PC-9 (cell line): ENCODE measurements at regions not wholly inside any gene's neighbourhood (a gene's known extent, or its start where the extent isn't known, plus 50 kb on each side); places are given as distances from the start of the nearest gene placed in this dataset.

Experiments used
- BruUV-seq: library from RNA; stranded (reverse); fragments of 400-500 nt; replicated peaks from 2 replicates; lab custom pipeline; 2021; lab: Mats Ljungman, UMichigan
- CTCF ChIA-PET: fragments of 300-600 bp; sonication (Branson Sonifier 250); formaldehyde crosslinking; loops from one replicate; lab custom pipeline; 2022; ENCODE audit warnings: antibody characterized with exemption; lab: Charles Lee
- POLR2A ChIA-PET: fragments of 300-600 bp; sonication (Branson Sonifier 250); formaldehyde crosslinking; loops from one replicate; lab custom pipeline; 2022; ENCODE audit warnings: antibody characterized with exemption; ENCODE audit not compliant: unreplicated experiment; lab: Charles Lee
- DNase-seq, 2 experiments: peaks; one replicate each; pipeline versions ENCODE4 v3.0.0 to v3.0.0-alpha.2; 2015 to 2022; ENCODE audit warnings: mixed read lengths in 1 of 2
- H2AFZ ChIP-seq: fragments of 200-600 bp; sonication (generic); 2 replicates; pipeline ENCODE4 v1.8.1; 2017; ENCODE audit warnings: antibody characterized with exemption
- H3F3A ChIP-seq: fragments of 200-600 bp; sonication (generic); 2 replicates; pipeline ENCODE4 v1.8.1; 2017; ENCODE audit warnings: antibody characterized with exemption, mild to moderate bottlenecking, low read depth; ENCODE audit not compliant: insufficient read depth
- H3K27ac ChIP-seq: fragments of 200-600 bp; sonication (generic); 2 replicates; pipeline ENCODE4 v1.6.1; 2016; ENCODE audit warnings: mixed run types
- H3K27me3 ChIP-seq: fragments of 200-600 bp; sonication (generic); 2 replicates; pipeline ENCODE4 v1.6.1; 2016; ENCODE audit warnings: low read depth, mixed run types; ENCODE audit not compliant: insufficient read depth
- H3K36me3 ChIP-seq: fragments of 200-600 bp; sonication (generic); 2 replicates; pipeline ENCODE4 v1.6.1; 2016; ENCODE audit warnings: low read depth, mixed run types
- H3K4me1 ChIP-seq: fragments of 200-600 bp; sonication (generic); replicated peaks from 2 replicates; pipeline ENCODE4 v1.6.1; 2016; ENCODE audit warnings: mixed run types; ENCODE audit not compliant: insufficient read depth
- H3K4me2 ChIP-seq: fragments of 200-600 bp; sonication (generic); 2 replicates; pipeline ENCODE4 v1.6.1; 2017; ENCODE audit warnings: mixed run types
- H3K4me3 ChIP-seq: fragments of 200-600 bp; sonication (generic); 2 replicates; pipeline ENCODE4 v1.6.1; 2016; ENCODE audit warnings: mixed run types
- H3K79me2 ChIP-seq: fragments of 200-600 bp; sonication (generic); 2 replicates; pipeline ENCODE4 v1.6.1; 2017; ENCODE audit warnings: low read depth, mixed run types
- H3K9me2 ChIP-seq: fragments of 200-600 bp; sonication (generic); 2 replicates; pipeline ENCODE4 v1.8.1; 2017; ENCODE audit warnings: mild to moderate bottlenecking; ENCODE audit not compliant: insufficient read depth
- H3K9me3 ChIP-seq: fragments of 200-600 bp; sonication (generic); 2 replicates; pipeline ENCODE4 v1.8.1; 2016; ENCODE audit warnings: low read depth; ENCODE audit not compliant: insufficient read depth
- H4K20me1 ChIP-seq: fragments of 200-600 bp; sonication (generic); 2 replicates; pipeline ENCODE4 v1.8.1; 2017; ENCODE audit not compliant: insufficient read depth
- EZH2 ChIP-seq: fragments of 200-600 bp; sonication (generic); IDR thresholded peaks from 2 replicates; pipeline ENCODE4 v1.8.0; 2017; ENCODE audit warnings: antibody characterized with exemption, low read depth
- intact Hi-C: fragments of 100-400 bp; cut with micrococcal nuclease; formaldehyde crosslinking; loops from one replicate; pipeline ENCODE4 v1.10.0; 2022; ENCODE audit not compliant: unreplicated experiment
- TF ChIP-seq, protein P1 (sequence below): fragments of 200-600 bp; sonication (generic); conservative IDR thresholded peaks from 2 replicates; pipeline ENCODE4 v1.6.1; 2017; ENCODE audit warnings: mixed run types, antibody characterized with exemption, mild to moderate bottlenecking, moderate library complexity

GRCh38 chr16:48907906-48908634 lies 298.1 kb upstream of the N4BP1 start:
- no peak overlapping the region for H3K4me2 ChIP-seq
- no peak for DNase-seq

DNA sequence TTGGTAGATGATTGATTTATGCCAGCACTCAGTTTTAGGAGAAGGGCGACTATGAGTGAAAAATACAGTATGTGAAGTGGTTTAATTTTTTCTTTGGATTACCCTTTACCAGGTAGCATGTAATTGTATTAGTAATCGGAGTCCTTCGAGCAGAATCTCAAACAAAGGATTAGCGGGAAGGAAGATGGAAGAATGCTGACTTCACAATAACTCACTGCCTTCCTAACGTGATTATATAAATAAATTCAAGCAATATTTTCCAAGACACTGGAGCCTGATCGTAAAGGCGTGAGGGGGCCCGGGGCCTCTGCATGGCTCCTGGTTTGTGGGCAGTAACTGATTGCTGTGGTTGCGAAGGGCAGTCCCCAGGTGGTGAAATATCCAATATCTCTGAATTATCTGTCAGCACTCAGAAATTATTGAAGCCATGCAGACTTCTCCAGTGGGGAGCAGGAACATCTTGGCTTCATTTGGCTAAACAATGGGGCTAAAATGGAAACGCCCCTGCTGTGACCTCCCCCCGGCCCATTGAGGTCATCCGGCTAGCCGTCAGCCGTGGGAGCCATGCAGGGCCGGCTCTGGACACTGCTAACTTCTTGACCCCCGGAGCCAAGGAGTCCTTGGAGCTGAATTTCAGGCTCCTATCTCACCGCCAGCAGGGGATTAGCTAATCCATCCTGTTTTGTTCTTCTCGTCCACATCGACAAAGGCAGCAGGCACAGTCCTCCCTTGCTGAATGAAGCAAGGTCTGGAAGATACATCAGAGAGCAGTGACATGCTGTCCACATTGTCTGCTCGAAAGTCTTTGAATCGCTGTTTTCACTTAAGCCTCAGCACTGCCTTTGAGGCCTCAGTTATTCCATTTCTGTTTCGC lies 295.9 kb upstream of the N4BP1 start:
- TF ChIP-seq, protein P1, sequence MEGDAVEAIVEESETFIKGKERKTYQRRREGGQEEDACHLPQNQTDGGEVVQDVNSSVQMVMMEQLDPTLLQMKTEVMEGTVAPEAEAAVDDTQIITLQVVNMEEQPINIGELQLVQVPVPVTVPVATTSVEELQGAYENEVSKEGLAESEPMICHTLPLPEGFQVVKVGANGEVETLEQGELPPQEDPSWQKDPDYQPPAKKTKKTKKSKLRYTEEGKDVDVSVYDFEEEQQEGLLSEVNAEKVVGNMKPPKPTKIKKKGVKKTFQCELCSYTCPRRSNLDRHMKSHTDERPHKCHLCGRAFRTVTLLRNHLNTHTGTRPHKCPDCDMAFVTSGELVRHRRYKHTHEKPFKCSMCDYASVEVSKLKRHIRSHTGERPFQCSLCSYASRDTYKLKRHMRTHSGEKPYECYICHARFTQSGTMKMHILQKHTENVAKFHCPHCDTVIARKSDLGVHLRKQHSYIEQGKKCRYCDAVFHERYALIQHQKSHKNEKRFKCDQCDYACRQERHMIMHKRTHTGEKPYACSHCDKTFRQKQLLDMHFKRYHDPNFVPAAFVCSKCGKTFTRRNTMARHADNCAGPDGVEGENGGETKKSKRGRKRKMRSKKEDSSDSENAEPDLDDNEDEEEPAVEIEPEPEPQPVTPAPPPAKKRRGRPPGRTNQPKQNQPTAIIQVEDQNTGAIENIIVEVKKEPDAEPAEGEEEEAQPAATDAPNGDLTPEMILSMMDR = no peak
- TF ChIP-seq EZH2 = no peak
- H3K27ac ChIP-seq = no peak overlapping the region
- no peaks in the 10 kb centered on the region for H4K20me1 ChIP-seq
- BruUV-seq = no TSS peak
- no peaks in the 10 kb centered on the region for H3K79me2 ChIP-seq
- no peak overlapping the region for H2AFZ ChIP-seq
- ChIA-PET POLR2A (no interaction called here), CTCF (no interaction called here)
- H3K27me3 ChIP-seq = peaks cover 70% of the 10 kb centered on the region
- no peak overlapping the region for H3K4me3 ChIP-seq
- H3K4me1 ChIP-seq = no peaks in the 10 kb centered on the region
- H3K9me3 ChIP-seq = no peaks in the 10 kb centered on the region
- DNase-seq = no peak
- H3K4me2 ChIP-seq = no peak overlapping the region
- intact Hi-C loops = no loop called here
- no peaks in the 10 kb centered on the region for H3F3A ChIP-seq
- no peaks in the 10 kb centered on the region for H3K9me2 ChIP-seq
- no peaks in the 10 kb centered on the region for H3K36me3 ChIP-seq

More at GRCh38 chr16:48907906-48908634, 298.1 kb upstream of the N4BP1 start:
- TF ChIP-seq, protein P1 = no peak
- TF ChIP-seq EZH2 = no peak
- Histone ChIP-seq H3K4me1 (no peaks in the 10 kb centered on the region), H3K36me3 (no peaks in the 10 kb centered on the region), H3K9me3 (no peaks in the 10 kb centered on the region), H3K4me3 (no peak overlapping the region), H3K27ac (no peak overlapping the region), H3K79me2 (no peaks in the 10 kb centered on the region), H2AFZ (no peak overlapping the region), H3K9me2 (no peaks in the 10 kb centered on the region), H3K27me3 (peaks cover 53% of the 10 kb centered on the region), H4K20me1 (no peaks in the 10 kb centered on the region), H3F3A (no peaks in the 10 kb centered on the region)
- intact Hi-C loops = no loop called here
- ChIA-PET CTCF (no interaction called here), POLR2A (no interaction called here)
- no TSS peak for BruUV-seq

DNA sequence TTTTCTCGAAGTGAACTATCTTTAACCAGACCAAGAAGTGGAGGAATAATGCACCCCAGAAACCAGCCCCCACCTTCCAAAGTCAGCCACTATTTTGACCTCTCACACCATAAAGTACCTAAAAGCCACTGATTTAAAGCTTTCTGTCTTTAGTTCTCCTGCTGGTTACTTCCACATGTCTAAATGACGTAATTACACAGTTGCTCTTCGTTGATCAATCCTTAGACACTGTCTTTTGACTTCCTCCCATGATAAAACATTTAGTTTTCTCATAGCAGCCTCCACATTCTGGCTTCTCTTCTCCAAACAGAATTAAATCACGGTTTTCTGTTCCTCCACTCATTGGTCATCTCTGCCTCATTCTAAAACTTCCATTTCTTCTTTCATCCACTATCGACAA lies 294.4 kb upstream of the N4BP1 start:
- POLR2A ChIA-PET = no interaction called here
- Histone ChIP-seq H3K9me2 (no peaks in the 10 kb centered on the region), H3K36me3 (no peaks in the 10 kb centered on the region), H3K4me3 (no peak overlapping the region), H4K20me1 (peaks cover 3% of the 10 kb centered on the region; the same call in 1 of the 2 replicates), H2AFZ (no peak overlapping the region), H3K9me3 (no peaks in the 10 kb centered on the region), H3F3A (no peaks in the 10 kb centered on the region), H3K4me1 (no peaks in the 10 kb centered on the region), H3K27me3 (peaks cover 78% of the 10 kb centered on the region), H3K4me2 (no peak overlapping the region), H3K27ac (no peak overlapping the region), H3K79me2 (no peaks in the 10 kb centered on the region)
- no peak for DNase-seq
- intact Hi-C loops = no loop called here
- TF ChIP-seq, protein P1 = no peak
- no peak for TF ChIP-seq EZH2
- no TSS peak for BruUV-seq
- CTCF ChIA-PET = no interaction called here
